Epithelial cell of esophagus (primary cell): ENCODE measurements at regions not wholly inside any gene's neighbourhood (a gene's known extent, or its start where the extent isn't known, plus 50 kb on each side); places are given as distances from the start of the nearest gene placed in this dataset.

Source experiments
- DNase-seq: peaks from one replicate; pipeline ENCODE4 v3.0.0; 2010; ENCODE audit warnings: low read depth
- H3K4me3 ChIP-seq: 2 replicates; pipeline ENCODE4 v1.5.1; 2011; ENCODE audit warnings: mild to moderate bottlenecking, low read length, control low read depth
- CTCF ChIP-seq: IDR thresholded peaks from 2 replicates; pipeline ENCODE4 v1.5.1; 2011; ENCODE audit warnings: low read depth, mild to moderate bottlenecking, low read length, control low read depth, inconsistent platforms; ENCODE audit not compliant: insufficient read depth; ENCODE audit errors: missing control alignments

GRCh38 chr9:26418480-26418879 is 474.1 kb downstream of the CAAP1 start:
- no peak for TF ChIP-seq CTCF
- H3K4me3 ChIP-seq = no peak overlapping the region
- no peak for DNase-seq

GRCh38 chr9:26415528-26415927 is 477.1 kb downstream of the CAAP1 start:
- no peak for DNase-seq
- TF ChIP-seq CTCF = no peak

GRCh38 chr9:26413611-26414010 is 479.0 kb downstream of the CAAP1 start:
- TF ChIP-seq CTCF = no peak
- H3K4me3 ChIP-seq = no peak overlapping the region
- no peak for DNase-seq

More at GRCh38 chr9:26415528-26415927, 477.1 kb downstream of the CAAP1 start:
- H3K4me3 ChIP-seq = no peak overlapping the region

GRCh38 chr9:26412446-26412845 is 480.2 kb downstream of the CAAP1 start:
- H3K4me3 ChIP-seq = no peak overlapping the region
- DNase-seq = no peak
- no peak for TF ChIP-seq CTCF

- DNase-seq = no peak
- H3K4me3 ChIP-seq = no peak overlapping the region
- TF ChIP-seq CTCF = no peak
These were observed 485.9 kb downstream of the CAAP1 start for GRCh38 chr9:26406676-26407075.

GRCh38 chr9:26399556-26399955 is 493.0 kb downstream of the CAAP1 start:
- no peak for TF ChIP-seq CTCF
- no peak overlapping the region for H3K4me3 ChIP-seq
- DNase-seq = no peak

- no peak for DNase-seq
- no peak for TF ChIP-seq CTCF
- H3K4me3 ChIP-seq = no peak overlapping the region
These were observed 498.6 kb downstream of the CAAP1 start for GRCh38 chr9:26394025-26394424.
